Hippocampal formation (tissue), 2 donors: ENCODE measurements at regions not wholly inside any gene's neighbourhood (a gene's known extent, or its start where the extent isn't known, plus 50 kb on each side); places are given as distances from the start of the nearest gene placed in this dataset.

ENCODE experiments used
- DNase-seq, 2 donors: peaks; one replicate each; lab custom pipeline; 2025; lab: John Stamatoyannopoulos, UW

GRCh38 chr4:81946996-81947395 is 426.8 kb downstream of the HNRNPD start:
- no peak for DNase-seq

- no peak for DNase-seq
These were observed 443.1 kb downstream of the HNRNPD start for GRCh38 chr4:81930506-81931238.

- DNase-seq, result no peak
These were observed 450.7 kb downstream of the HNRNPD start for GRCh38 chr4:81923140-81923539.

- no peak for DNase-seq
These were observed 450.6 kb upstream of the RASGEF1B start for GRCh38 chr4:81922313-81922712.

- DNase-seq, result no peak
These were observed 450.0 kb upstream of the RASGEF1B start for GRCh38 chr4:81921751-81922159.

GRCh38 chr4:81919810-81920209 is 448.1 kb upstream of the RASGEF1B start:
- DNase-seq, result no peak

GRCh38 chr4:81919223-81919622 is 447.5 kb upstream of the RASGEF1B start:
- no peak for DNase-seq

GRCh38 chr4:81915430-81915829 is 443.7 kb upstream of the RASGEF1B start:
- DNase-seq, result no peak

GRCh38 chr4:81914623-81915022 is 442.9 kb upstream of the RASGEF1B start:
- no peak for DNase-seq

GRCh38 chr4:81913427-81913879 is 441.7 kb upstream of the RASGEF1B start:
- no peak for DNase-seq

GRCh38 chr4:81912376-81913030 is 440.8 kb upstream of the RASGEF1B start:
- DNase-seq, result no peak

GRCh38 chr4:81906905-81907304 is 435.2 kb upstream of the RASGEF1B start:
- DNase-seq, result no peak

GRCh38 chr4:81905971-81906370 is 434.3 kb upstream of the RASGEF1B start:
- DNase-seq, result no peak

- DNase-seq, result no peak
These were observed 432.4 kb upstream of the RASGEF1B start for GRCh38 chr4:81904121-81904520.

GRCh38 chr4:81903212-81903611 is 431.5 kb upstream of the RASGEF1B start:
- DNase-seq, result no peak

- no peak for DNase-seq
These were observed 427.3 kb upstream of the RASGEF1B start for GRCh38 chr4:81898862-81899504.

- DNase-seq, result no peak
These were observed 425.2 kb upstream of the RASGEF1B start for GRCh38 chr4:81896936-81897335.

- DNase-seq, result no peak
These were observed 419.6 kb upstream of the RASGEF1B start for GRCh38 chr4:81891005-81891996.

- no peak for DNase-seq
These were observed 413.3 kb upstream of the RASGEF1B start for GRCh38 chr4:81884986-81885385.

- no peak for DNase-seq
These were observed 412.1 kb upstream of the RASGEF1B start for GRCh38 chr4:81883530-81884450.

GRCh38 chr4:81883004-81883403 is 411.3 kb upstream of the RASGEF1B start:
- no peak for DNase-seq
